Posterior vena cava (tissue), 2 donors: ENCODE measurements at regions not wholly inside any gene's neighbourhood (a gene's known extent, or its start where the extent isn't known, plus 50 kb on each side); places are given as distances from the start of the nearest gene placed in this dataset.
"Not testable (repeated sequence)": the region's sequence is repeated elsewhere in the genome, so short reads cannot be mapped to it uniquely, and the experiment has no call there.

Experiments
- DNase-seq: peaks from one replicate; pipeline ENCODE4 v3.0.0-alpha.2; 2020; ENCODE audit warnings: low spot score
- intact Hi-C, 2 donors: fragments of 100-400 bp; cut with DNase I; formaldehyde crosslinking; loops; one replicate each; pipeline versions ENCODE4 v1.14.1 to v1.14.2; 2022 to 2023
- donor health status: DM: yes; HTN: yes; CAD: no.
- donor health status: DM: yes; HTN: yes; CAD: no.

- no peak for DNase-seq
- intact Hi-C loops: no loop called here
Observed at GRCh38 chr14:30063746-30064145, 136.1 kb upstream of the PRKD1 start.

GRCh38 chr14:30064454-30064853, 136.8 kb upstream of the PRKD1 start:
- intact Hi-C loops: no loop called here
- no peak for DNase-seq

GRCh38 chr14:30069536-30069935, 141.9 kb upstream of the PRKD1 start:
- intact Hi-C loops: no loop called here
- DNase-seq: no peak

- DNase-seq, intact Hi-C loops: not testable (repeated sequence)
Observed at GRCh38 chr14:30072454-30072853, 144.8 kb upstream of the PRKD1 start.

GRCh38 chr14:30077946-30078345, 150.3 kb upstream of the PRKD1 start:
- no peak for DNase-seq
- intact Hi-C loops: no loop called here

- intact Hi-C loops: no loop called here
- DNase-seq: no peak
Observed at GRCh38 chr14:30078811-30079402, 151.3 kb upstream of the PRKD1 start.

- DNase-seq: no peak
- intact Hi-C loops: no loop called here
Observed at GRCh38 chr14:30082486-30082885, 154.8 kb upstream of the PRKD1 start.

- intact Hi-C loops: no loop called here
Observed at GRCh38 chr14:30084811-30085210, 157.2 kb upstream of the PRKD1 start.

GRCh38 chr14:30085943-30086342, 158.3 kb upstream of the PRKD1 start:
- intact Hi-C loops: no loop called here
- DNase-seq: no peak

More at GRCh38 chr14:30084811-30085210, 157.2 kb upstream of the PRKD1 start:
- DNase-seq: no peak

- intact Hi-C loops: no loop called here
- DNase-seq: no peak
Observed at GRCh38 chr14:30088620-30089019, 161.0 kb upstream of the PRKD1 start.

- DNase-seq: no peak
- intact Hi-C loops: loop anchor here in 1 of 2 donors (2.0 kb wide), 1 partner anchor 24 kb away; no protein-coding TSS in a partner anchor
Observed at GRCh38 chr14:30108975-30109700, 181.5 kb upstream of the PRKD1 start.

- DNase-seq: no peak
- intact Hi-C loops: no loop called here
Observed at GRCh38 chr14:30114051-30114450, 186.4 kb upstream of the PRKD1 start.

GRCh38 chr14:30115756-30116155, 188.1 kb upstream of the PRKD1 start:
- intact Hi-C loops: no loop called here
- no peak for DNase-seq

GRCh38 chr14:30118992-30119640, 191.5 kb upstream of the PRKD1 start:
- intact Hi-C loops: no loop called here
- no peak for DNase-seq

- DNase-seq: no peak
- intact Hi-C loops: no loop called here
Observed at GRCh38 chr14:30125322-30125979, 197.8 kb upstream of the PRKD1 start.

GRCh38 chr14:30129807-30130206, 202.2 kb upstream of the PRKD1 start:
- intact Hi-C loops: no loop called here
- DNase-seq: no peak

- intact Hi-C loops: loop anchor here in 1 of 2 donors (2.0 kb wide), 1 partner anchor 23 kb away; no protein-coding TSS in a partner anchor
- DNase-seq: no peak
Observed at GRCh38 chr14:30131581-30132097, 204.0 kb upstream of the PRKD1 start.

GRCh38 chr14:30132196-30132595, 204.5 kb upstream of the PRKD1 start:
- intact Hi-C loops: loop anchor here in 1 of 2 donors (2.0 kb wide), 1 partner anchor 23 kb away; no protein-coding TSS in a partner anchor
- no peak for DNase-seq

- intact Hi-C loops: no loop called here
- DNase-seq: no peak
Observed at GRCh38 chr14:30134936-30135335, 207.3 kb upstream of the PRKD1 start.

- no peak for DNase-seq
- intact Hi-C loops: no loop called here
Observed at GRCh38 chr14:30138567-30138966, 210.9 kb upstream of the PRKD1 start.
